ENCODE measurements at regions not wholly inside any gene's neighbourhood (a gene's known extent, or its start where the extent isn't known, plus 50 kb on each side); places are given as distances from the start of the nearest gene placed in this dataset.

GRCh38 chr20:17875106-17875980, 93.3 kb downstream of the SNX5 start:
- TF ChIP-seq ZBTB11 (tag by site-specific recombination; conservative IDR thresholded peaks at IDR 0.05; ENCODE audit: low read depth) (no peak), ZNF571 (tag by site-specific recombination; IDR thresholded peaks at IDR 0.05) (no peak)

All from HEK293 (cell line).